CD4-positive, alpha-beta T cell treated with Interleukin-1 beta for 1 hour (primary cell): ENCODE measurements at regions not wholly inside any gene's neighbourhood (a gene's known extent, or its start where the extent isn't known, plus 50 kb on each side); places are given as distances from the start of the nearest gene placed in this dataset.

Source experiments
- DNase-seq, 2 donors: peaks; one replicate each; pipeline ENCODE4 v3.0.0-alpha.2; 2020 to 2022

DNA sequence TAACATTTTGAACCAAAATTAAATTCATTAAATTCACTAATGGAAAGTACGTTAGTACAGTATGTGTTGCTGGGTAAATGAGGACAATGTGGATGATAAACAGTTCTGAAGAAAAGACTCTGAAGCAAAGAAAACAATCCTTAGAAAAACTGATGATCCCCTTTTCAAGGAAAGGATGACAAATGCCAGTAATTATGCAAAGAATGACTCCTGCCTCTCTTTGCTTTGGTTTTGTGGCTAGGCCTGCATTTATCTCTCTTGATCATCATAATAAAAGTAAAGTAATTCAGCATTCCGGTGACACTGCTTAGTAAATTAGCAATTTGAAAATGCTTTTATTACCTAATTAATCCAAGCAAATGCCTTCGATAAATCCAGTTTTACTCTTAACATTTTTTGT, 652.2 kb upstream of the DIPK2B start:
- DNase-seq, result no peak

- DNase-seq, result peak; percentile 38 to 56
These were observed 650.8 kb upstream of the DIPK2B start for GRCh38 chrX:45851434-45851991.

DNA sequence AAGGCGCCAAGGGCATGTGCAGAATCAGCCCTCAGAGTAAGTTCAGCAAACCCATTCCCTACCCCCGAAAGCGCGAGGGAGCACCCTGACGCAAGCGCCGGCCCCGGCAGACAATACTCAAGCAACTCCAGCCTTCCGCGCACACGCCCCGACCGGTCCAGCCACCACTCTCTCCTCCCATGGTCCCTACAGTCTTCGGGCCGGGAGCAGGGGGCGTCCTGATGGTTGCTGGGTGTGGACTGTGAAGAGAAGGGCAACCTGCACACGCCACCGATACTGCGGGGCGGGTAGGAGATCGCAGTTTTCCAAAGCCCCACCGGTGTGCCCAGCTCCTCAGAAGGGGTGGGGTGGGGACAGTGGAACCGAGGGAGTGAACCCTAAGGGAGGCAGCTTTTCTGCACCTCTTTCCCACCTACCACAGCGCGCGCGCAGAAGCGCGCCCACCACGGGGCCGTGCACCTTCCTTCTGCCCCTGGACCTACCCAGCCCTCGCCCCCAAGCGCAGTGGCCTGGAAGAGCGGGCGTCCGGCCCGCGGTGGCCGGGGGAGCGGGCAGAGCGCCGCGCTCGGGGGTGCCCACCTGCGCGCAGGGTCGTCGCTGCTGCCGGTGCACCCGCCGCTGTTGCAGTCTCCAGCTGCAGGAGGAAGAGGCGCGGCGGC, 650.2 kb upstream of the DIPK2B start:
- no peak for DNase-seq

GRCh38 chrX:45850197-45850774, 649.6 kb upstream of the DIPK2B start:
- DNase-seq, result peak; percentile 5 to 27

DNA sequence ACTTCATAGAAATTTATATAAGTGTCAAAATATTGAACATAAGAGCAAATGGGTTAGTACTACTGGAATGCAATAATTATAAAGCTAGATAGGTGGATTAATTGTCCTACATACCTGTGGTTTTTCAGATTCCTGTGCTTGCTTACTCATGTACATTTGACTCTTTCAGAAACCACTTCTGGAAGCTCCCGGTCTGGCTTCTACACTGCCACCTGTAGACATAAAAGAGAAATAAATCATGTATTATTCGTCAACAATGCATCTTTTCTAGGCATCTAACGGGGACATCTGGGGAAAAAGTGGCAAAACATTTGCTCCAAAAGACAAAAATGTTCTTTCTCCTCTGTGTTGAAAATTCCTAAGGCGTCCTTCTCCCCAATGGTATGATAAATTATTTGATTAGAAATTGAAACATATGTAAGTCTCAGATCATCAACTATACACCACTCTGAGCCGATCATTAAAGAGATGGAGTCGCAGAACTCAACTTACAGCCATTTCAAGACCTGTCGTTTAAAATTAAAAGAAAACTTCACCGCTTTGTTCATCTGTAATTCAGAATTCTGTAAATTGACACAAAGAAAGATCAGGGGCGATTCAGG, 648.7 kb upstream of the DIPK2B start:
- DNase-seq, result peak; percentile 4 to 48

DNA sequence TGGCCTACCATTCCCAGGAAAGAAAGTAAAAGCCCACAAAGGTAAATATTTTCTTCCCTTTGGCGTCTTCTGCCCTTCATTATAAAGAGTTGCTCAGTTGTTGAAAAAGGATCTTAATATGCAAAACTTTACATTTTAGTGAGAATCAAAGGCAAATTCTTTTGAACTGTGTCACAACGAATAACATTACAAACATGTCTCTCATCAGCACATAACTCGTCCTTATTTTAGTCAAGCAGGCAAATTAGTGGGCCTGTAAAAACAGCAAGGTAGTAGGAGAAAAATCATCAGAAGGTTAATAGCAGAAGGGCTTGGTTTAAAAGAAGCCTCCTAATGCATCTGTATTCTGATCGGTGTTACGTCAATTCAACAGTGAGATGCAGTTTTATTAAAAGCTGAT, 647.3 kb upstream of the DIPK2B start:
- DNase-seq, result no peak

- DNase-seq, result no peak
These were observed 645.7 kb upstream of the DIPK2B start for GRCh38 chrX:45846328-45846727.

DNA sequence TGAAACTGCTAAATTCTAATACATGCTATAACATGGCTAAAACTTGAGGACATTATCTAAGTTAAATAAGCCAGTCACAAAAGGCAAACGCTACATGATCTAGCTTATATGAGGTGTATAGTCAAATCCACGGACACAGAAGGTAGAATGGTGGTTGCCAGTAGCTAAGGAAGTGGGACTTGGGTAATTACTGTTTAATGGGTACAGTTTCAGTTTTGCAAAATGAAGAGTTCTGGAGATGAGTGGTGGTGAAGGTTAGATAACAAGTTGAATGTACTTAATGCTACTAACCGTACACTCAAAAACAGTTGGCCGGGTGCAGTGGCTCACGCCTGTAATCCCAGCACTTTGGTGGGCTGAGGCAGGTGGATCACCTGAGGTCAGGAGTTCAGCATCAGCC, 644.5 kb upstream of the DIPK2B start:
- DNase-seq, result no peak

- DNase-seq, result peak in 1 of 2 donors; percentile 36
These were observed 642.8 kb upstream of the DIPK2B start for GRCh38 chrX:45843518-45843917.

- no peak for DNase-seq
These were observed 642.2 kb upstream of the DIPK2B start for GRCh38 chrX:45842926-45843315.

DNA sequence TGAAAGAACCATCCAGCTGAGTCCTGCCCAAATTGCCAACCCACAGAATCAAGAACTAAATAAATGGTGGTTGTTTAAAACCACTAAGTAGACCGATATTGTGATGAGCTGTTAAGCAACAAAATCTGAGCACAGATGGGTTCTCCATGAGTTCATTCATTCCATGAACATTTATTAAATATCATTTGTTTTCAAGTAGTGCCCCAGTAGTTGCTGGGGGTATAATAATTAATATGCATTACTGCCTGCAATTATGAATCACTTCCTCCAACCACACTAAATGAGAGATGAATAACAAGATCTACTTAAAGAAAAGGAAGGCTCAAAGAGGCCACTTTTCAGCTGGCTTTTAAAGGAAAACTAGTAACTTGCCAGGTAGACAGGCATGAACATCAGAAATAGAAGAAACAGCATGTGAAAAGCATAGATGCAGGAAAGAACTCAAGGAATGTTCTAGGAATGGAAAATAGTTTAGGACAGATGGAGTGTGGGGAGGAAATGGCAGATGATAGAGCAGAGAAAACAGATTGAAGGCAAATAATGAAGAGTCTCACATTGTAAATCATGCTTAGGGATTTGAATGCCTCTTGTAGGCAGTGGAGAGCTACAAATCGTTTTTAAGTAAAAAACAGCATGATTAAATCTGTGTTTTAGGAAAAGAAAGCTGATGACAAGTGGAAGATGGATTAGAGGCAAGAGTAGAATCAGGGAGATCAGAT, 641.7 kb upstream of the DIPK2B start:
- DNase-seq, result no peak

DNA sequence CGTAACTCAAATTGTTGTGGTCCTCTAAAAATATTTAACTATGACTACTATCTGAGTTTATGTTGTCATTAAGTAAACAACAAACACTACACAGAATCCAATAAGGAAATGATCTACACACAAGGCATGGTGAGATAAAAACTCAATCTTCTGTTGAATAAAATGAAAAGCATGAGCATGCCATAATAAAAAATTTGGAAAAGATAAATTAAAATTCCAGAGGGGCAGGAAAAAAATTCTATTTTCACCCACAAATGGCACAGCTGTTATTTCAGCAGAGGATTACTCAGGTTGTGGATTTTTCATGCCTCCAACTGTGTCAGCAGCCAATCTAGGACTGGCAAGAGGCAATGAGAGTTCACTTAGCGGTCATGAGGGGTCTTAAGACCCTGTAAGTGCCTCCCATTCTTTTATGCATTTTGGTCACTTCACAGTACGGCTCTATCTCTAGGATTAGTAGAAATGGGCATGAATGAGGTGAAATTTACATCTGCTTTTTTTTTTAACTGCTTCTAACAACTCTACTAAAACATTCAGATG, 639.8 kb upstream of the DIPK2B start:
- DNase-seq, result no peak

DNA sequence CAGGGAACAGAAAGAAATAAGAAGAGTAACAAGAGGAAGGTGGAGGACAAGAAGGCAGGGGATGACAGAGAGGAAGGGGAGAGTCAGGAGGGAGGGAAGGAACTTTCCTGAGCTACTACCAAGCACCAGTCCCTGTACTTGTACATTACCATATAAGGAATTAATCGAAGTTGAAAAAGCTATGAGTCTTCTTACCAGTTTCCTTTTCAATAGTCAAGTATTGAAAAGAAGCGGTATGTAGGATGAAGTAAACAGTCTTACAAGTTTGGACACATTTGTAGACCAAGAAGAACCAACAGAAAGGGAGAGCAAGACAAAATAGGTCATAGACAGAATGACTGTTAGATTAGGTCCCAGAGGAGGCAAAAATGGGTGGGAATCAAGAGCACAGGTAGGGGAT, 629.7 kb upstream of the DIPK2B start:
- no peak for DNase-seq

DNA sequence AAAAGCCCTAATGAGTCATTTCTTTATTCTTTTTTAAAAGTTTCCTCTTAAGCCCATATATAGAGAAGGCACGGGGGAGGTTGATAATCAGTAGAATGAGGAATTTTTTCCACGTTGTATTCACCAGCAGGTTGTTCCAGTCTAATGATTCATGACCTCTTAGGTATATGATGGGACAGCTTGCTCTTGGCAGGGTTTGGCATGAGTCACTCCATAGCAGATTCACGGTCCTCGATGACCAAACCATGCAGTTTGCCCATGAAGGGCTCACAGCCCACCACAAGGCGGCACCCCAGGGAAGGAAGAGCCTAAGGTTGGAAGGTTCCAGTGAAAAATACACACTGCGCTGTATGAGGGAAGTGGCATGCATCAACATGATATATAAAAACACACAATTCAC, 623.8 kb upstream of the DIPK2B start:
- peak; percentile 4 to 27 for DNase-seq

GRCh38 chrX:45823536-45823935, 622.9 kb upstream of the DIPK2B start:
- DNase-seq, result no peak

DNA sequence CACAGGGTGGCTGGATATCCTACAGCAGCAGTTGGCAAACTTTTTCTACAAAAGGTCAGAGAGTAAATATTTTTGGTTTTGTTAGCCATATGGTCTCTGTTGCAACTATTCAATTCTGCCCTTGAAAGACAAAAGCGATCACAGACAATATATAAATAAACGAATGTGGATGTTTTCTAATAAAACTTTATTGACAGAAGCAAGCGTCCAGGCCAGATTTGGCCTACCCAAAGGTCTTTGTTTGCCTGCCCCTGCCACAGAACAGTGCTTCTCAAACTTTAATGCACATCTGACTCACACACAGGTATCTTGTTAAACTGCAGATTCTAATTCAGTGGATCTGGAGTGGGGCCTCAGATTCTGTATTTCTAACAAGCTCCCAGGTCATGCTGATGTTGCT, 621.4 kb upstream of the DIPK2B start:
- DNase-seq, result no peak

DNA sequence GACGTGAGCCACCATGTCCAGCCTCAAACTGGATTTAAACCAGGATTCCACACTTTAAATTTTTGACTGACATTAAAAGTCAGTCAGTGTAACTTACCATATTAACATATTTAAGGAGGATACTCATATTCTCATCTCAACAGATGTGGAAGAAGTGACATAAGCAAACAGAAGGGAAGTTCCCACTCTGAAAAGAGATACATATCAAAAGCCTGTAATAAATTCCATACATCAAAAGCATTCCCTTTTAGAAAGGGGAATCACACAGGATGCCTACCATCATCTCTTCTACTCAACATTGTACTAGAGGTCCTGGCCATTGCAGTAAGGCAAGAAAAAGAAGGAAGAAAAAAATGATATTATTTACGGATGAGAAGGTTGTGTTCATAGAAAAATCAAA, 618.2 kb upstream of the DIPK2B start:
- no peak for DNase-seq

DNA sequence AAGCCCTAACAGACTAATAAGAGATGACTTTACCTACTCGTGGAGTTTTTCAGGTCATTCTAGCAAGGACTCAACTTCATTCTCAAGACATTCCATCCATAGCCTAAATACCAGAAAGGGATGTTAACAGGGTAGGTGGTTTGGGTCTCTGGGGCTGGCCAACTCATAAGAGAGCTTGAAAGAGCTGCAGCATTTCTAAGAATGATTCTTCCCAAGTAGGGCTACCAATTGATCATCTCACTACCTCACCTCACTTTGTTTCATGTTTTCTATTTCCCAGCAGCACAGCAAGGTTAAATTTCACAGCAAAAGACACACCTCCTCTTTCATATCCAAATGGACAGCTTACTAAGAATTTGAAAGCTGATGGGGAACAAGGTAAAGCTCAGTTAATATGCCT, 614.8 kb upstream of the DIPK2B start:
- no peak for DNase-seq

DNA sequence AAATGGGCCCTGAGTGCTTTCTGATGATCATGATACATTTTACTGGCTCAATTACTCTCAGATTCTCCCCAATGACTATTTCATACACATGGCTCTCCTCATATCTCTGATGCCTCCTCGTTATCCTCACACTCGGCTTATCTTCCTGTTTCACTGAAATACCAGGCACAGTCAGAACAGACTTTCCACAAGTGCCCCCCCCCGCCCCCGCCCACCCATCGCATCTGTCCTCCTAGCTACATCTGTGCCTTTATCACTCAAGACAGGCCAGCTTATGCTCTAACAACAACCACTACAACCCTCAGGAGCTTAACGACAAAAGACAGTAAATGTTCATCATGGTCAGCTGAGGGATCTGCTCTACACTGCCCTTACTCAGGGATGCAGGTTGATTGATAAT, 610.6 kb upstream of the DIPK2B start:
- no peak for DNase-seq

- peak in 1 of 2 donors; percentile 43 for DNase-seq
These were observed 607.1 kb upstream of the DIPK2B start for GRCh38 chrX:45807572-45808425.

- peak; percentile 57 to 79 for DNase-seq
These were observed 605.9 kb upstream of the DIPK2B start for GRCh38 chrX:45806410-45807121.

- no peak for DNase-seq
These were observed 603.6 kb upstream of the DIPK2B start for GRCh38 chrX:45804276-45804675.
